ENCODE measurements at regions not wholly inside any gene's neighbourhood (a gene's known extent, or its start where the extent isn't known, plus 50 kb on each side); places are given as distances from the start of the nearest gene placed in this dataset.

DNA sequence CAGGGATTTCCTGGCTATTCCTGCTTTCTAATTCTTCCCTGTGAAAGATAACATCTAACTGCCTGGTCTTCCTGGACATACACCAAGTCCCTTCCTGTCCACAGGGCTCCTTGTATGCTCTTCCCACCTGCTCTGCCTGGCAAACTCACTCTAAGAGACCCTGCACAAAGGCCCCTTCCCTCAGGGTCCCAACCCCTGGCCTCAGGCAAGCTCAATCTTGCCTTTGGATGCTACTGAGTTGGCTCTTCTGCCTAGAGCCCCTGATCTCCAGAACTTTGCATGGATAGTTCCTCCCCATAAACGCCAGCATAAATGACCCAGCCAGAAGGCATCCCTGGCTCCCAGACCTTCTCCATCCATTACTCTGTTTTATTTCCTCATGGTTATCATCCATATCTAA lies 98.3 kb upstream of the OTOS start:
- no peaks in the 10 kb centered on the region for H4K20me1 ChIP-seq (ENCODE audit: insufficient read depth, poor library complexity, severe bottlenecking)
- no peak for DNase-seq (ENCODE audit: low spot score)
- no peak overlapping the region for H3K4me3 ChIP-seq
- no peak overlapping the region for H3K4me2 ChIP-seq
- H3K4me1 ChIP-seq (ENCODE audit: insufficient read depth), result no peaks in the 10 kb centered on the region
- no peak overlapping the region for H3K27ac ChIP-seq
- no peaks in the 10 kb centered on the region for H3K9me2 ChIP-seq (replicated peaks; ENCODE audit: insufficient read depth)
- H3K36me3 ChIP-seq (replicated peaks; ENCODE audit: insufficient read depth, low read depth), result no peaks in the 10 kb centered on the region
- H3K27me3 ChIP-seq, result no peaks in the 10 kb centered on the region
- no peaks in the 10 kb centered on the region for H3K79me2 ChIP-seq
- 96% methylated on average over 1 of the region's 1 CpG for WGBS (ENCODE audit: low lambda C conversion rate, missing lambda C conversion rate)
- H3K9me3 ChIP-seq (ENCODE audit: low read depth), result no peaks in the 10 kb centered on the region
- TF ChIP-seq, protein P1, sequence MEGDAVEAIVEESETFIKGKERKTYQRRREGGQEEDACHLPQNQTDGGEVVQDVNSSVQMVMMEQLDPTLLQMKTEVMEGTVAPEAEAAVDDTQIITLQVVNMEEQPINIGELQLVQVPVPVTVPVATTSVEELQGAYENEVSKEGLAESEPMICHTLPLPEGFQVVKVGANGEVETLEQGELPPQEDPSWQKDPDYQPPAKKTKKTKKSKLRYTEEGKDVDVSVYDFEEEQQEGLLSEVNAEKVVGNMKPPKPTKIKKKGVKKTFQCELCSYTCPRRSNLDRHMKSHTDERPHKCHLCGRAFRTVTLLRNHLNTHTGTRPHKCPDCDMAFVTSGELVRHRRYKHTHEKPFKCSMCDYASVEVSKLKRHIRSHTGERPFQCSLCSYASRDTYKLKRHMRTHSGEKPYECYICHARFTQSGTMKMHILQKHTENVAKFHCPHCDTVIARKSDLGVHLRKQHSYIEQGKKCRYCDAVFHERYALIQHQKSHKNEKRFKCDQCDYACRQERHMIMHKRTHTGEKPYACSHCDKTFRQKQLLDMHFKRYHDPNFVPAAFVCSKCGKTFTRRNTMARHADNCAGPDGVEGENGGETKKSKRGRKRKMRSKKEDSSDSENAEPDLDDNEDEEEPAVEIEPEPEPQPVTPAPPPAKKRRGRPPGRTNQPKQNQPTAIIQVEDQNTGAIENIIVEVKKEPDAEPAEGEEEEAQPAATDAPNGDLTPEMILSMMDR (IDR thresholded peaks at IDR 0.05; ENCODE audit: poor library complexity), result no peak
- TF ChIP-seq EZH2 (IDR thresholded peaks at IDR 0.05; ENCODE audit: borderline replicate concordance), result no peak
- no peak for TF ChIP-seq EZH2phosphoT487 (IDR thresholded peaks at IDR 0.05; ENCODE audit: low read depth, severe bottlenecking, unreplicated experiment)
- no peak overlapping the region for H2AFZ ChIP-seq

DNA sequence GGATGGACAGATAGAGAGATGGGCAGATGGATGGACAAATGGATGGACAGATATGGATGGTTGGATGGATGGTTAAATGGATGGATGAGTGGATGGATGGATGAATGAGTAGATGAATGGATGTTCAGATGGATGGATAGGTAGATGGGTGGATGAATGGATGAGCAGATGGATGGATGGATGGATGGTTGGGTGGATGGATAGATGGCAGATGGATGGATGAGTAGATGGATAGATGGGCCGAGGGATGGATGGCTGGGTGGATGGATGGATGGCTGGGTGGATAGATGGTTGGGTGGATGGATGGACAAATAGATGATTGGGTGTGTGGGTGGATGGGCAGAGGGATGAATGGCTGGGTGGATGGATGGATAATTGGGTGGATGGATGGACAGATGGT lies 98.9 kb upstream of the OTOS start:
- no peaks in the 10 kb centered on the region for H3K9me2 ChIP-seq (replicated peaks; ENCODE audit: insufficient read depth)
- no peaks in the 10 kb centered on the region for H4K20me1 ChIP-seq (ENCODE audit: insufficient read depth, poor library complexity, severe bottlenecking)
- no peak overlapping the region for H3K27ac ChIP-seq
- no peak for TF ChIP-seq EZH2 (IDR thresholded peaks at IDR 0.05; ENCODE audit: borderline replicate concordance)
- no peak for TF ChIP-seq EZH2phosphoT487 (IDR thresholded peaks at IDR 0.05; ENCODE audit: low read depth, severe bottlenecking, unreplicated experiment)
- TF ChIP-seq, protein P1 (IDR thresholded peaks at IDR 0.05; ENCODE audit: poor library complexity), result no peak
- H3K4me1 ChIP-seq (ENCODE audit: insufficient read depth), result no peaks in the 10 kb centered on the region
- no peaks in the 10 kb centered on the region for H3K27me3 ChIP-seq
- no peaks in the 10 kb centered on the region for H3K36me3 ChIP-seq (replicated peaks; ENCODE audit: insufficient read depth, low read depth)
- no peak for DNase-seq (ENCODE audit: low spot score)
- WGBS (ENCODE audit: low lambda C conversion rate, missing lambda C conversion rate), result 73% methylated on average over 1 of the region's 1 CpG
- H3K9me3 ChIP-seq (ENCODE audit: low read depth), result no peaks in the 10 kb centered on the region
- no peak overlapping the region for H3K4me3 ChIP-seq
- H3K4me2 ChIP-seq, result no peak overlapping the region
- no peak overlapping the region for H2AFZ ChIP-seq
- H3K79me2 ChIP-seq, result no peaks in the 10 kb centered on the region

DNA sequence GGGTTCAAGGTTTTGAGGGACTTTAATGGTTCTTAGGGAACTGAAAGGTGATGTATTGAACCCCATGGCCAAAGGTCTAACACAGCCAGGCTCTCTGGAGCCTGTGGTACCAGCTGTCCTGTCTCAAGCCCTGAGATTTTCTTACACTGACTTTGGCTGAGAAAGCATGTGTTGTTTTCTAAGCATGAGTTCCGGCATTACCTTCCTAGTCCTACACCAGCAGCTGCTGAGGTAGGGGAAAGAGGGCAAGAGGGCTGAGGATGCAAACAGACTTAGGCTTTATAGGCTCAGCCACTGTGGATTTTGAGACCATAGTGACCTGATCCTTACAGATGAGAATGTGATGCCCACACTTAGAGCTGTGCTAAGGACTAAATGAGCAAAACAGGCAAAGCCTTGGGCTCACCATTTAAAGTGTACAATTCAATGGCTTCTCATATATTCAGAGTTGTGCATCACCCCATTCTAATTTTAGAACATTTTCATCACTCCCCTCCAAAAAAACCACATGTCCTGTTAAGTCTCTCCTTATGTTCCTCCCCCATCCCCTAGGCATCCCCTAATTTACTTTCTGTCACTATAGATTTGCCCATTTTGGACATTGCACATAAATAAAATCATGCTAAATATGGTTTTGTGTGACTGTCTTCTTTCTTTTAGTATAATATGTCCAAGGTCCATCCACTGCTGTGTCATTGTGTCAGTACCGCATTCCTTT lies 99.7 kb upstream of the OTOS start:
- no peak overlapping the region for H2AFZ ChIP-seq
- no peak overlapping the region for H3K4me3 ChIP-seq
- TF ChIP-seq, protein P1 (IDR thresholded peaks at IDR 0.05; ENCODE audit: poor library complexity), result no peak
- no peak for TF ChIP-seq EZH2phosphoT487 (IDR thresholded peaks at IDR 0.05; ENCODE audit: low read depth, severe bottlenecking, unreplicated experiment)
- TF ChIP-seq EZH2 (IDR thresholded peaks at IDR 0.05; ENCODE audit: borderline replicate concordance), result no peak
- WGBS (ENCODE audit: low lambda C conversion rate, missing lambda C conversion rate), result 94% methylated on average over 2 of the region's 2 CpGs
- H3K4me2 ChIP-seq, result no peak overlapping the region
- H3K79me2 ChIP-seq, result no peaks in the 10 kb centered on the region
- no peaks in the 10 kb centered on the region for H3K27me3 ChIP-seq
- no peaks in the 10 kb centered on the region for H3K9me3 ChIP-seq (ENCODE audit: low read depth)
- H3K27ac ChIP-seq, result no peak overlapping the region
- H3K4me1 ChIP-seq (ENCODE audit: insufficient read depth), result no peaks in the 10 kb centered on the region
- H3K36me3 ChIP-seq (replicated peaks; ENCODE audit: insufficient read depth, low read depth), result no peaks in the 10 kb centered on the region
- no peaks in the 10 kb centered on the region for H3K9me2 ChIP-seq (replicated peaks; ENCODE audit: insufficient read depth)
- no peaks in the 10 kb centered on the region for H4K20me1 ChIP-seq (ENCODE audit: insufficient read depth, poor library complexity, severe bottlenecking)
- DNase-seq (ENCODE audit: low spot score), result no peak
